Stimulated activated CD8-positive, alpha-beta memory T cell treated with anti-CD3 and anti-CD28 coated beads, Interleukin-7, amount 100 ng/mL, for 4 hours (primary cell): ENCODE measurements at regions not wholly inside any gene's neighbourhood (a gene's known extent, or its start where the extent isn't known, plus 50 kb on each side); places are given as distances from the start of the nearest gene placed in this dataset.

ENCODE experiments used
- DNase-seq, 2 donors: peaks; one replicate each; pipeline ENCODE4 v3.0.0-alpha.2; 2020; ENCODE audit warnings: low read depth in 2 of 2

DNA sequence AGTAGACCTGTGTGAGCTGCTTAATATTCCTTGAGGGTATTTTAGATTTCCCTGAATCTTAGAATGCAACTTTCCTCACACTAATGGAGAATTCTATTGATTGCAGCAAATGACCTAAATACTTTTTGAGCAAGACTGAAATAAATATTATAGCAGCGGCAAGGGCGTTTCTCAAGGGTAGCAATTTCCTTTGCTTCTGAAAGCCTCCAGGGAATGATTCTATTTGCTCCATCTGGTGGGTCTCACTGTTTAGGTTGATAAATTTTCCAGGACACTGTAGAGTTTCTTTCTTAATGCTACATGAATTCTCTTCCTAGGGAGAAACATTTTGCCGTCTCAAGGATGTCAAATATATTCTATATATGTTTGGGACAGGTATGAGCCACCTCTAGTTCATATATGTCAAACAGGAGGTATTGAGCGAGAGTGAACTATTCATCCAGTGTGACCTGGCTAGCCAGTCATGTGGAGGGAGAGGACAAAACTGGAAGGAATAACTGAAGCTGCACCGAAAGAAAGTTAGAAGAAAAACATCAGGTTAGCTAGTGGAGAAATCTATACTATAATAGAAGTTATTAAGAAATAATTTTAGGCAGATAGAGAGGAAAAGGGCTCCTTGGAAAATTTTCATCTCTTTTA is 57.9 kb upstream of the FZD8 start:
- no peak for DNase-seq

DNA sequence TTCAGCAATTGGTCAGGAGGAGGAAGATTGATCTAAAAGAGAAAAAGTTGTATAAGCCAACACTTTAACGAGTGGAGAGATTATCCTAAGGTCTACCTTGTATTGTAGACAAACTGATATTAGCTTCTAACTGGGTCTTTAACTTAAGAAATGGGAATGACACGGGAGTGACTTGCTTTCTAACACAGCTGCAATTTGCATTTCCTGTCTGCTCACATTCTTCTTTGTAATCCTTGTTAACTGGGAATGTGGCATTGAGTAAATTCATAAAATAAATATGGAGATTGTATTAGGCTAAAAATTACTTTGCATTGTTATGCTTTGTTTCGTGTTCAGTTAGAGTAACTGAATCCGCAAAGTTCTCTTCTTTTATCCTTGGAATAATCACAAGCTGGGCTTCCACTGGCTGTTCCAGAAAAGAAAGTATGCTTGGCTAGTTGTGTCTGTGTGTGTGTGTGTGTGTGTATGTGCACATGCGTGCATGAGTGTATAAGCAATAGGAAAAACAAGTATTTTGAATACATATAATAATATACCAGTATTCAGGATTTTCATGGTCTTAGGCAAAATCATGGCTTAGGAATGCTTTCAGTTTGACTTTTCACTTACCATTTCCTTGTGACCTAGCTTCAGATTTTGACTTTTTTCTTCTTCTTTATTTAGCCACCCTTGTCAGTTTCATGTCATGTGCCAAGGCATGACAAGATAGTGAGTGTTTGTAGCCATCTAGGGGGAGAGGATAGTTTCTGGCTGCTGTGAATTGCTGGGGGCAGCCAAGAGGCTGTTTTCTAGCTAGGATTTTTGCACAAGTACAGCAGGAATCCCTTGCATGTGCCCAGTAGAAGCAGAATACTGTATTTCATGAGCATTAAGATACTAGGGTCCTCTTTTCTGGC is 54.5 kb upstream of the FZD8 start:
- no peak for DNase-seq

DNA sequence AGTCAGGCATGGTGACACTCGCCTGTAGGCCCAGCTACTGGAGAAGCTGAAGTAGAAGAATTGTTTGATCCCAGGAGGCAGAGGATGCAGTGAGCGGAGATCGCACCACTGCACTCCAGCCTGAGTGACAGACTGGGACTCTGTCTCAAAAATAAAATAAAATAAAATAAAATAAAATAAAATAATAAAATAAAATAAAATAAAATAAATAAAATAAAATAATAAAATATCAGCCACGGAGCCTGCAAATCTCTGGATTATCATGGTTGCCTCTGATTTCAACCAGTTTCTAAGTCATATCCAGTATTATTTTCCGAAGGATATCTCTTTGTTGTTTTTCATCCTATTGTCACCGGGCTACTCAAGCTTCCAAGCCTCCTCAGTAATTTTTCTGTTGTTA is 51.7 kb upstream of the FZD8 start:
- no peak for DNase-seq
